Ovary (tissue), 7 donors: ENCODE measurements at regions not wholly inside any gene's neighbourhood (a gene's known extent, or its start where the extent isn't known, plus 50 kb on each side); places are given as distances from the start of the nearest gene placed in this dataset.

ENCODE experiments used
- DNase-seq, 5 donors: peaks; one replicate each; pipeline ENCODE4 v3.0.0-alpha.2; 2019 to 2020
- H3K27ac ChIP-seq, 2 donors: fragments of 200-600 bp; one replicate each; pipeline versions ENCODE4 v1.5.1 to v1.8.0; 2019 to 2022
- H3K27me3 ChIP-seq: fragments of 200-600 bp; one replicate; pipeline ENCODE4 v1.8.0; 2022
- H3K36me3 ChIP-seq: fragments of 200-600 bp; sonication (generic); one replicate; pipeline ENCODE4 v1.5.1; 2019
- H3K4me1 ChIP-seq: one replicate; pipeline ENCODE4 v1.8.1; 2013; ENCODE audit warnings: mild to moderate bottlenecking, moderate library complexity; ENCODE audit not compliant: insufficient read depth
- H3K4me3 ChIP-seq: fragments of 200-600 bp; sonication (generic); one replicate; pipeline ENCODE4 v1.5.1; 2017
- H3K9me3 ChIP-seq, 2 donors: fragments of 200-600 bp in 1 of 2; sonication (generic) in 1 of 2; one replicate each; pipeline versions ENCODE4 v1.5.1 to v1.8.1; 2013 to 2019; ENCODE audit warnings: mild to moderate bottlenecking in 1 of 2, moderate library complexity in 1 of 2
- EP300 ChIP-seq: sonication (generic); formaldehyde crosslinking; IDR thresholded peaks from one replicate; pipeline ENCODE4 v1.6.1; 2017; ENCODE audit warnings: antibody characterized with exemption
- POLR2A ChIP-seq: fragments of 450-650 bp; IDR thresholded peaks from one replicate; pipeline ENCODE4 v1.6.1; 2017; ENCODE audit warnings: antibody characterized with exemption, mild to moderate bottlenecking, moderate library complexity
- WGBS, 3 donors: extraction: QIAGEN DNeasy Blood & Tissue Kit in 1 of 3; methylation state at CpG; one replicate each; pipeline versions ENCODE4 v1.1.5 to v1.1.7; 2013 to 2017; 5-methylcytosine and 5-hydroxymethylcytosine counted together
- intact Hi-C, 4 donors: fragments of 100-400 bp; cut with DNase I; formaldehyde crosslinking; loops; one replicate each; pipeline versions ENCODE4 v1.11.0 to v1.15.1; 2022 to 2023
- TF ChIP-seq, protein P1 (sequence below), 3 donors: fragments of 450-650 bp in 2 of 3; fragments of 200-600 bp in 1 of 3; IDR thresholded peaks; one replicate each; pipeline versions ENCODE4 v1.5.1 to v1.8.0; 2016 to 2022; ENCODE audit warnings: antibody characterized with exemption in 3 of 3, mild to moderate bottlenecking in 1 of 3
- donor health status: DM: no; HTN: no; CAD: no; lungs with moderate emphysema.
- donor health status: DM: no; HTN: no; CAD: no.
- donor health status: Bipolar disorder and iron deficiency.
- donor health status: DM: no; HTN: no; CAD: no.
- donor health status: DM: yes; HTN: yes; CAD: no.

DNA sequence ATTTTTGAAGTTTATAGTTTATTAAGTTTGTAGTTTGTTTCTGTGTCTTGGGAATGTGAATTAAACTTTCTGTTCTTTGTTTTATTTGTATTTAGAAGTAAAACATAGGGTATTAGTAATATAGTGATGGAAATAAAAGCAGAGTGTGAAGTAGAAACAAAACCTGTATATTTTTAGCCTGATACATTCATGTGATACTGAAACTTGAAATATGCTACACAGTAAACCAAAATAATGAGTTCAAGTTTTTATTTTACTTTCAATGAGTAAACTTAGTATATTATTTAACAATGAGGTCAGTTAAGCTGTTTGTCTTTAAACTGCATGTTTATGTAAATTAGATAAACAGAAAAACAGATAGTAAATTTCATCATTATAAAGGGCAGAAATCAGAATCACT lies 1592.6 kb downstream of the GRIK2 start:
- no peaks in the 10 kb centered on the region for H3K4me1 ChIP-seq
- no peak overlapping the region for H3K27ac ChIP-seq
- H3K36me3 ChIP-seq, result no peaks in the 10 kb centered on the region
- no peaks in the 10 kb centered on the region for H3K9me3 ChIP-seq
- H3K4me3 ChIP-seq, result no peak overlapping the region
- DNase-seq, result no peak
- H3K27me3 ChIP-seq, result no peaks in the 10 kb centered on the region
- intact Hi-C loops, result no loop called here
- TF ChIP-seq EP300, result no peak
- TF ChIP-seq POLR2A, result no peak
- TF ChIP-seq, protein P1, sequence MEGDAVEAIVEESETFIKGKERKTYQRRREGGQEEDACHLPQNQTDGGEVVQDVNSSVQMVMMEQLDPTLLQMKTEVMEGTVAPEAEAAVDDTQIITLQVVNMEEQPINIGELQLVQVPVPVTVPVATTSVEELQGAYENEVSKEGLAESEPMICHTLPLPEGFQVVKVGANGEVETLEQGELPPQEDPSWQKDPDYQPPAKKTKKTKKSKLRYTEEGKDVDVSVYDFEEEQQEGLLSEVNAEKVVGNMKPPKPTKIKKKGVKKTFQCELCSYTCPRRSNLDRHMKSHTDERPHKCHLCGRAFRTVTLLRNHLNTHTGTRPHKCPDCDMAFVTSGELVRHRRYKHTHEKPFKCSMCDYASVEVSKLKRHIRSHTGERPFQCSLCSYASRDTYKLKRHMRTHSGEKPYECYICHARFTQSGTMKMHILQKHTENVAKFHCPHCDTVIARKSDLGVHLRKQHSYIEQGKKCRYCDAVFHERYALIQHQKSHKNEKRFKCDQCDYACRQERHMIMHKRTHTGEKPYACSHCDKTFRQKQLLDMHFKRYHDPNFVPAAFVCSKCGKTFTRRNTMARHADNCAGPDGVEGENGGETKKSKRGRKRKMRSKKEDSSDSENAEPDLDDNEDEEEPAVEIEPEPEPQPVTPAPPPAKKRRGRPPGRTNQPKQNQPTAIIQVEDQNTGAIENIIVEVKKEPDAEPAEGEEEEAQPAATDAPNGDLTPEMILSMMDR (IDR thresholded peaks at IDR 0.05), result no peak

- intact Hi-C loops, result no loop called here
- no peak for DNase-seq
- Histone ChIP-seq H3K36me3 (no peaks in the 10 kb centered on the region), H3K27me3 (no peaks in the 10 kb centered on the region), H3K4me1 (no peaks in the 10 kb centered on the region), H3K27ac (no peak overlapping the region), H3K9me3 (no peaks in the 10 kb centered on the region), H3K4me3 (no peak overlapping the region)
- TF ChIP-seq POLR2A (no peak), EP300 (no peak)
- TF ChIP-seq, protein P1 (IDR thresholded peaks at IDR 0.05), result no peak
- WGBS, 3 donors, result 82 to 87% (median 86%) methylated on average over 1 of the region's 1 CpG
Measured at GRCh38 chr6:102984357-102984756, 1590.8 kb downstream of the GRIK2 start.

DNA sequence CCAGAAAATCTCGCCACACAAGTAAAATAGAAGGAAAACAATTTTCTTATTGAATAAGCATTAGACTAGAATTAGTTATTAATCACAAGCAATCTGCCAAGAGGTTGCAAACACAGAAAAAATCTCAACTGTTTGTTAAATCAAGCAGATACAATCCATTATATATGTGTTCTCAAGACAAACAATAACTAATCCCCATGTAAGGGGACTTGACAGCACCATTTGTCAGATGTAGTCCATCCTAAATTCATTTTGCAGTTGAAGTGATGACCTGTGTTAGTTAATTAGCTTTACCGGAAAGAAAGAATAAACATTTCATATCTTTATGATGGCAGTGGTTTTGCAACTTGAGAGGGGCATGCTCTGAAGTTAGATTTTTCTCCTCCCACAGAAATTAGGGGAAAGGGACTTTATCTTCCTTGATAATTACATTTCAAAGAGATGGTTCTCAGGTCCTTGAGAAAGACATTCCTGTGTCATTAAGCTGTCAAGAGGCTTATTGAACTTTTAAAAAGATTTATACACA lies 1588.0 kb downstream of the GRIK2 start:
- TF ChIP-seq, protein P1 (IDR thresholded peaks at IDR 0.05), result no peak
- TF ChIP-seq EP300, result no peak
- TF ChIP-seq POLR2A, result no peak
- no peak overlapping the region for H3K4me3 ChIP-seq
- H3K27ac ChIP-seq, result no peak overlapping the region
- H3K4me1 ChIP-seq, result no peaks in the 10 kb centered on the region
- no peak for DNase-seq
- intact Hi-C loops, result no loop called here
- 37 to 48% (median 40%) methylated on average over 2 of the region's 2 CpGs for WGBS, 3 donors
- H3K36me3 ChIP-seq, result no peaks in the 10 kb centered on the region
- H3K9me3 ChIP-seq, result no peaks in the 10 kb centered on the region
- no peaks in the 10 kb centered on the region for H3K27me3 ChIP-seq

DNA sequence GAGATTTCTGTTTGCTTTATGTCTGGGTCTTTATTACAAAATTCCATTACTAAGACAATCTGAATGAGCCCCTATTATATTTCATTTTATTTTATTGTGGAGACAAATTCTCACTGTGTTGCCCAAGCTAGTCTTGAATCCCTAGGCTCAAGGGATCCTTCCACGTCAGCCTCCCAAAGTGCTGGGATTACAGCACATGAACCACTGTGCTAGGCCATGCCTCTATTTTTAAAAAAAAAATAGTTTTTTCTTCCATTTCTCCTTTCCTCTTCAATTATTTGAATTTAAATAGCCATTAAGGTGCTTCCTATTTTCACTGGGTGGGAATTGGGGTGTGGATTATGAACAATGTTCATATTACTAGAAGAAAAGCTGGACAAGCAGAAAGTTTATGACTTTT lies 1587.4 kb downstream of the GRIK2 start:
- Histone ChIP-seq H3K4me3 (no peak overlapping the region), H3K4me1 (no peaks in the 10 kb centered on the region), H3K36me3 (no peaks in the 10 kb centered on the region), H3K27ac (no peak overlapping the region), H3K9me3 (no peaks in the 10 kb centered on the region), H3K27me3 (no peaks in the 10 kb centered on the region)
- DNase-seq, result no peak
- WGBS, 3 donors, result 71 to 90% (median 74%) methylated on average over 1 of the region's 1 CpG
- intact Hi-C loops, result no loop called here
- TF ChIP-seq, protein P1 (IDR thresholded peaks at IDR 0.05), result no peak
- TF ChIP-seq POLR2A, result no peak
- no peak for TF ChIP-seq EP300

- Histone ChIP-seq H3K4me3 (no peak overlapping the region), H3K27me3 (no peaks in the 10 kb centered on the region), H3K27ac (no peak overlapping the region)
Measured at GRCh38 chr6:102961902-102962301, 1568.4 kb downstream of the GRIK2 start.

More at GRCh38 chr6:102961902-102962301, 1568.4 kb downstream of the GRIK2 start:
- Histone ChIP-seq H3K4me1 (no peaks in the 10 kb centered on the region), H3K36me3 (no peaks in the 10 kb centered on the region), H3K9me3 (no peaks in the 10 kb centered on the region)
- no peak for DNase-seq
- intact Hi-C loops, result no loop called here
- no peak for TF ChIP-seq POLR2A
- TF ChIP-seq, protein P1 (IDR thresholded peaks at IDR 0.05), result no peak
- no peak for TF ChIP-seq EP300
